HCT116 (cell line): ENCODE measurements at regions not wholly inside any gene's neighbourhood (a gene's known extent, or its start where the extent isn't known, plus 50 kb on each side); places are given as distances from the start of the nearest gene placed in this dataset.

Experiments used
- ATAC-seq: fragments of 200-7000 bp; cut with Tn5 transposase; 2 replicates; pipeline ENCODE4 v1.9.1; 2020; ENCODE audit warnings: mild to moderate bottlenecking, moderate library complexity
- BruUV-seq: library from RNA; stranded (reverse); fragments of 400-500 nt; replicated peaks from 2 replicates; lab custom pipeline; 2021; lab: Mats Ljungman, UMichigan
- CTCF ChIA-PET: fragments of 300-600 bp; sonication (Branson Sonifier 250); formaldehyde crosslinking; loops from one replicate; lab custom pipeline; 2021; ENCODE audit warnings: antibody characterized with exemption; lab: Charles Lee
- POLR2A ChIA-PET: fragments of 300-600, 350-600 bp; sonication (Branson Sonifier 250); formaldehyde crosslinking; loops from one replicate; lab custom pipeline; 2021; ENCODE audit warnings: antibody characterized with exemption; lab: Charles Lee
- RAD21 ChIA-PET, 2 experiments: fragments of 300-600 bp; sonication (Branson Sonifier 250); formaldehyde crosslinking; loops; one replicate each; lab custom pipeline; 2023; ENCODE audit warnings: low total read pairs in 2 of 2; ENCODE audit not compliant: uncharacterized antibody in 2 of 2, unreplicated experiment in 2 of 2, low non-redundant PET in 1 of 2; lab: Charles Lee
- DNase-seq: peaks from one replicate; pipeline ENCODE4 v3.0.0-alpha.2; 2010; ENCODE audit warnings: low read depth, low spot score
- H2AFZ ChIP-seq: fragments of 200-600 bp; shearing (Covaris generic), sonication (generic); 2 replicates; pipeline ENCODE4 v1.6.1; 2017; ENCODE audit warnings: low read depth, mixed run types, mixed read lengths, antibody characterized with exemption, low read length; ENCODE audit not compliant: poor library complexity, severe bottlenecking
- H3K27ac ChIP-seq: 2 replicates; pipeline ENCODE4 v1.5.1; 2012; ENCODE audit warnings: low read depth, low read length
- H3K27me3 ChIP-seq: fragments of 200-600 bp; sonication (generic); 2 replicates; pipeline ENCODE4 v1.6.1; 2016; ENCODE audit warnings: mixed run types, low read length, mixed read lengths; ENCODE audit not compliant: insufficient read depth
- H3K36me3 ChIP-seq, 2 experiments: fragments of 200-500 bp in 1 of 2; fragments of 200-600 bp in 1 of 2; sonication (Bioruptor generic) in 1 of 2; sonication (generic) in 1 of 2; 2 replicates each; pipeline versions ENCODE4 v1.5.1 to v1.6.1; 2014 to 2016; ENCODE audit warnings: low read length in 2 of 2, inconsistent platforms in 1 of 2, mixed read lengths in 1 of 2, mixed run types in 1 of 2; ENCODE audit not compliant: insufficient read depth in 2 of 2, control insufficient read depth in 1 of 2
- H3K4me1 ChIP-seq, 2 experiments: fragments of 200-600 bp in 1 of 2; sonication (generic) in 1 of 2; 2 replicates each; pipeline versions ENCODE4 v1.5.1 to v1.6.1; 2012 to 2017; ENCODE audit warnings: low read length in 2 of 2, inconsistent platforms in 1 of 2, mild to moderate bottlenecking in 1 of 2, mixed read lengths in 1 of 2, mixed run types in 1 of 2, moderate library complexity in 1 of 2; ENCODE audit not compliant: insufficient read depth in 2 of 2, control insufficient read depth in 1 of 2
- H3K4me2 ChIP-seq: fragments of 200-600 bp; sonication (generic); 2 replicates; pipeline ENCODE4 v1.6.1; 2017; ENCODE audit warnings: mixed run types, low read length, mixed read lengths
- H3K4me3 ChIP-seq, 2 experiments: fragments of 200-600 bp in 1 of 2; sonication (generic) in 1 of 2; replicated peaks in 1 of 2; 2 replicates each; pipeline ENCODE4 v1.5.1; 2011 to 2016; ENCODE audit warnings: low read length in 2 of 2, control low read depth in 1 of 2, low read depth in 1 of 2, mild to moderate bottlenecking in 1 of 2, mixed read lengths in 1 of 2, mixed run types in 1 of 2
- H3K79me2 ChIP-seq: fragments of 200-600 bp; sonication (generic); 2 replicates; pipeline ENCODE4 v1.6.1; 2017; ENCODE audit warnings: mild to moderate bottlenecking, mixed run types, low read length, moderate library complexity, mixed read lengths; ENCODE audit not compliant: insufficient read depth
- H3K9ac ChIP-seq: fragments of 200-600 bp; sonication (generic); 2 replicates; pipeline ENCODE4 v1.6.1; 2016; ENCODE audit warnings: low read length, mixed read lengths
- H3K9me2 ChIP-seq: fragments of 200-600 bp; sonication (generic), shearing (Covaris generic); 2 replicates; pipeline ENCODE4 v1.6.1; 2017; ENCODE audit warnings: mixed run types, mild to moderate bottlenecking, moderate library complexity; ENCODE audit not compliant: insufficient read depth
- H3K9me3 ChIP-seq, 2 experiments: fragments of 200-500 bp in 1 of 2; fragments of 200-600 bp in 1 of 2; sonication (Bioruptor generic) in 1 of 2; sonication (generic) in 1 of 2; 2 replicates each; pipeline ENCODE4 v1.6.1; 2014 to 2017; ENCODE audit warnings: low read length in 2 of 2, mixed read lengths in 2 of 2, inconsistent platforms in 1 of 2, low read depth in 1 of 2, mild to moderate bottlenecking in 1 of 2, mixed run types in 1 of 2, moderate library complexity in 1 of 2; ENCODE audit not compliant: control insufficient read depth in 1 of 2, insufficient read depth in 1 of 2
- H4K20me1 ChIP-seq: fragments of 200-600 bp; sonication (generic), shearing (Covaris generic); 2 replicates; pipeline ENCODE4 v1.6.1; 2017; ENCODE audit warnings: mixed run types, mild to moderate bottlenecking, moderate library complexity; ENCODE audit not compliant: insufficient read depth
- ATF3 ChIP-seq: IDR thresholded peaks from 2 replicates; pipeline ENCODE4 v1.6.1; 2012
- CBX3 ChIP-seq: IDR thresholded peaks from 2 replicates; pipeline ENCODE4 v1.6.1; 2012; ENCODE audit warnings: low read depth
- CEBPB ChIP-seq: IDR thresholded peaks from 2 replicates; pipeline ENCODE4 v1.6.1; 2012; ENCODE audit warnings: low read depth
- EGR1 ChIP-seq: IDR thresholded peaks from 2 replicates; pipeline ENCODE4 v1.6.1; 2012; ENCODE audit warnings: low read depth
- EZH2 ChIP-seq: fragments of 200-600 bp; sonication (generic); IDR thresholded peaks from 2 replicates; pipeline ENCODE4 v1.6.1; 2017; ENCODE audit warnings: antibody characterized with exemption, mixed run types
- EZH2phosphoT487 ChIP-seq: fragments of 200-600 bp; IDR thresholded peaks from 2 replicates; pipeline ENCODE4 v1.6.1; 2018; ENCODE audit warnings: antibody characterized with exemption, borderline replicate concordance
- FOSL1 ChIP-seq: IDR thresholded peaks from 2 replicates; pipeline ENCODE4 v1.6.1; 2012; ENCODE audit warnings: low read depth
- JUND ChIP-seq: IDR thresholded peaks from 2 replicates; pipeline ENCODE4 v1.6.1; 2012
- MAX ChIP-seq: IDR thresholded peaks from 2 replicates; pipeline ENCODE4 v1.6.1; 2012
- POLR2A ChIP-seq: IDR thresholded peaks from 2 replicates; pipeline ENCODE4 v1.7.0; 2011; ENCODE audit warnings: borderline replicate concordance; ENCODE audit not compliant: insufficient read depth, insufficient read length; ENCODE audit errors: extremely low read depth
- POLR2AphosphoS5 ChIP-seq: IDR thresholded peaks from 2 replicates; pipeline ENCODE4 v1.6.1; 2011; ENCODE audit warnings: mild to moderate bottlenecking, low read depth, low read length, moderate library complexity
- SIN3A ChIP-seq: IDR thresholded peaks from 2 replicates; pipeline ENCODE4 v1.6.1; 2012; ENCODE audit warnings: low read depth
- SP1 ChIP-seq: IDR thresholded peaks from 2 replicates; pipeline ENCODE4 v1.6.1; 2012; ENCODE audit warnings: low read depth
- SRF ChIP-seq: IDR thresholded peaks from 2 replicates; pipeline ENCODE4 v1.6.1; 2012; ENCODE audit warnings: low read depth
- TCF7L2 ChIP-seq: IDR thresholded peaks from 2 replicates; pipeline ENCODE4 v1.7.0; 2011; ENCODE audit warnings: borderline replicate concordance, inconsistent platforms; ENCODE audit not compliant: insufficient read depth, insufficient read length; ENCODE audit errors: extremely low read depth
- YY1 ChIP-seq: IDR thresholded peaks from 2 replicates; pipeline ENCODE4 v1.6.1; 2011; ENCODE audit warnings: low read length, low read depth, moderate library complexity, mild to moderate bottlenecking; ENCODE audit not compliant: insufficient replicate concordance; ENCODE audit errors: extremely low read depth
- ZFX ChIP-seq: fragments of 450-650 bp; IDR thresholded peaks from 2 replicates; pipeline ENCODE4 v1.6.1; 2017
- intact Hi-C: fragments of 100-400 bp; cut with micrococcal nuclease; formaldehyde crosslinking; loops from 2 replicates; pipeline ENCODE4 v1.10.0; 2022

GRCh38 chr14:87148655-87149054 is 844.3 kb downstream of the GALC start:
- no peak overlapping the region for H3K4me3 ChIP-seq
- H3K4me1 ChIP-seq: no peaks in the 10 kb centered on the region
- H3K27me3 ChIP-seq: no peaks in the 10 kb centered on the region
- no peak for ATAC-seq
- BruUV-seq: no TSS peak
- H3K9me3 ChIP-seq: peaks cover 12 to 16% of the 10 kb centered on the region in 2 experiments; a peak in 3 of 4 replicates
- H3K9me2 ChIP-seq: no peaks in the 10 kb centered on the region
- H3K27ac ChIP-seq: no peak overlapping the region
- intact Hi-C loops: no loop called here
- H3K4me2 ChIP-seq: no peak overlapping the region
- ChIA-PET CTCF (no interaction called here), RAD21 (no interaction called here), POLR2A (no interaction called here)
- no peaks in the 10 kb centered on the region for H4K20me1 ChIP-seq
- no peak for TF ChIP-seq ZFX
- no peak for TF ChIP-seq POLR2AphosphoS5
- no peak for TF ChIP-seq CEBPB
- no peak for TF ChIP-seq EGR1
- TF ChIP-seq POLR2A: no peak
- TF ChIP-seq FOSL1: no peak
- TF ChIP-seq MAX: no peak
- no peak for TF ChIP-seq ATF3
- no peaks in the 10 kb centered on the region for H3K36me3 ChIP-seq
- no peak for DNase-seq
- no peak overlapping the region for H2AFZ ChIP-seq
- H3K9ac ChIP-seq: no peak overlapping the region
- H3K79me2 ChIP-seq: no peaks in the 10 kb centered on the region

GRCh38 chr14:87142551-87143211 is 850.3 kb downstream of the GALC start:
- DNase-seq (no peak), ATAC-seq (no peak)
- Histone ChIP-seq H3K79me2 (no peaks in the 10 kb centered on the region), H3K4me2 (no peak overlapping the region), H3K27ac (no peak overlapping the region), H2AFZ (no peak overlapping the region), H3K27me3 (no peaks in the 10 kb centered on the region), H3K9me2 (no peaks in the 10 kb centered on the region), H3K4me1 (no peaks in the 10 kb centered on the region), H3K9ac (no peak overlapping the region), H3K9me3 (peaks cover 16 to 23% of the 10 kb centered on the region in 2 experiments; a peak in 3 of 4 replicates), H3K36me3 (no peaks in the 10 kb centered on the region), H3K4me3 (no peak overlapping the region), H4K20me1 (no peaks in the 10 kb centered on the region)
- RAD21 ChIA-PET: no interaction called here
- BruUV-seq: no TSS peak
- TF ChIP-seq SRF: no peak
- TF ChIP-seq YY1: no peak
- no peak for TF ChIP-seq EZH2
- TF ChIP-seq TCF7L2: no peak
- TF ChIP-seq JUND: no peak
- no peak for TF ChIP-seq SP1
- TF ChIP-seq CBX3: no peak
- TF ChIP-seq MAX: no peak
- no peak for TF ChIP-seq SIN3A
- TF ChIP-seq EZH2phosphoT487: no peak
- no peak for TF ChIP-seq POLR2AphosphoS5
- no peak for TF ChIP-seq ZFX
- no peak for TF ChIP-seq POLR2A
- no peak for TF ChIP-seq FOSL1
- POLR2A ChIA-PET: no interaction called here
- CTCF ChIA-PET: no interaction called here
- intact Hi-C loops: no loop called here
